ENCODE measurements at regions not wholly inside any gene's neighbourhood (a gene's known extent, or its start where the extent isn't known, plus 50 kb on each side); places are given as distances from the start of the nearest gene placed in this dataset.

GRCh38 chr9:615756-616155 lies 225.7 kb upstream of the DMRT1 start:
- DNase-seq = no peak
- Histone ChIP-seq H3K27ac (ENCODE audit: low read depth in 2 of 2, low read length in 1 of 2) (no peak overlapping the region), H3K4me1 (ENCODE audit: control insufficient read depth in 1 of 2, insufficient read depth in 2 of 2, low read depth in 1 of 2, low read length in 1 of 2) (no peaks in the 10 kb centered on the region), H3K36me3 (replicated peaks in 1 of 2; ENCODE audit: control insufficient read depth in 1 of 2, insufficient read depth in 2 of 2, low read length in 1 of 2) (no peaks in the 10 kb centered on the region), H3K4me3 (ENCODE audit: low read depth in 2 of 2, low read length in 1 of 2) (no peak overlapping the region), H3K4me2 (no peak overlapping the region), H3K9me3 (no peaks in the 10 kb centered on the region), H3K79me2 (ENCODE audit: insufficient read depth) (no peaks in the 10 kb centered on the region), H3K27me3 (ENCODE audit: insufficient read depth) (peaks cover 50% of the 10 kb centered on the region; the same call in 1 of the 2 replicates), H3K9ac (no peak overlapping the region), H3F3A (replicated peaks; ENCODE audit: insufficient read depth) (no peaks in the 10 kb centered on the region), H4K20me1 (ENCODE audit: insufficient read depth) (no peaks in the 10 kb centered on the region), H2AFZ (ENCODE audit: low read depth) (no peak overlapping the region), H3K9me2 (no peaks in the 10 kb centered on the region)
- ChIA-PET POLR2A (no interaction called here), CTCF (no interaction called here)
- TF ChIP-seq SIN3A (IDR thresholded peaks at IDR 0.05; ENCODE audit: borderline replicate concordance, low read depth, low read length) = no peak
- TF ChIP-seq FOXM1 (IDR thresholded peaks at IDR 0.05; ENCODE audit: low read depth) = no peak
- no peak for TF ChIP-seq GATA2 (CRISPR knock-in tag; IDR thresholded peaks at IDR 0.05)
- TF ChIP-seq USF1 (IDR thresholded peaks at IDR 0.05; ENCODE audit: borderline replicate concordance, low read depth) = no peak
- no peak for TF ChIP-seq NFIC (IDR thresholded peaks at IDR 0.05; ENCODE audit: borderline replicate concordance)
- TF ChIP-seq TCF12 (IDR thresholded peaks at IDR 0.05) = no peak
- 12% methylated on average over 3 of the region's 3 CpGs for WGBS (ENCODE audit: low lambda C conversion rate)

GRCh38 chr9:616694-617093 lies 224.8 kb upstream of the DMRT1 start:
- Histone ChIP-seq H3K9me3 (no peaks in the 10 kb centered on the region), H4K20me1 (ENCODE audit: insufficient read depth) (no peaks in the 10 kb centered on the region), H3K4me1 (ENCODE audit: control insufficient read depth in 1 of 2, insufficient read depth in 2 of 2, low read depth in 1 of 2, low read length in 1 of 2) (no peaks in the 10 kb centered on the region), H3K4me3 (ENCODE audit: low read depth in 2 of 2, low read length in 1 of 2) (no peak overlapping the region), H2AFZ (ENCODE audit: low read depth) (no peak overlapping the region), H3K9me2 (no peaks in the 10 kb centered on the region), H3K36me3 (replicated peaks in 1 of 2; ENCODE audit: control insufficient read depth in 1 of 2, insufficient read depth in 2 of 2, low read length in 1 of 2) (no peaks in the 10 kb centered on the region), H3K27ac (ENCODE audit: low read depth in 2 of 2, low read length in 1 of 2) (no peak overlapping the region), H3K27me3 (ENCODE audit: insufficient read depth) (peaks cover 45% of the 10 kb centered on the region), H3K4me2 (no peak overlapping the region), H3K9ac (no peak overlapping the region), H3K79me2 (ENCODE audit: insufficient read depth) (no peaks in the 10 kb centered on the region), H3F3A (replicated peaks; ENCODE audit: insufficient read depth) (no peaks in the 10 kb centered on the region)
- 11% methylated on average over 4 of the region's 4 CpGs for WGBS (ENCODE audit: low lambda C conversion rate)
- no peak for TF ChIP-seq PBX3 (IDR thresholded peaks at IDR 0.05)
- no peak for TF ChIP-seq NRF1 (IDR thresholded peaks at IDR 0.05; ENCODE audit: low read depth, low read length)
- POLR2A ChIA-PET = no interaction called here
- CTCF ChIA-PET = no interaction called here
- DNase-seq = no peak

- no peaks in the 10 kb centered on the region for H3K79me2 ChIP-seq (ENCODE audit: insufficient read depth)
- POLR2A ChIA-PET = no interaction called here
- CTCF ChIA-PET = no interaction called here
- H3K27me3 ChIP-seq (ENCODE audit: insufficient read depth) = peaks cover 49% of the 10 kb centered on the region
- no peak for DNase-seq
- H3K9me3 ChIP-seq = no peaks in the 10 kb centered on the region
- no peaks in the 10 kb centered on the region for H3K4me1 ChIP-seq (ENCODE audit: control insufficient read depth in 1 of 2, insufficient read depth in 2 of 2, low read depth in 1 of 2, low read length in 1 of 2)
- H3K4me2 ChIP-seq = no peak overlapping the region
- no peaks in the 10 kb centered on the region for H4K20me1 ChIP-seq (ENCODE audit: insufficient read depth)
- no peaks in the 10 kb centered on the region for H3K36me3 ChIP-seq (replicated peaks in 1 of 2; ENCODE audit: control insufficient read depth in 1 of 2, insufficient read depth in 2 of 2, low read length in 1 of 2)
- no peaks in the 10 kb centered on the region for H3F3A ChIP-seq (replicated peaks; ENCODE audit: insufficient read depth)
- no peaks in the 10 kb centered on the region for H3K9me2 ChIP-seq
- no peak overlapping the region for H3K27ac ChIP-seq (ENCODE audit: low read depth in 2 of 2, low read length in 1 of 2)
- H3K9ac ChIP-seq = no peak overlapping the region
- no peak overlapping the region for H3K4me3 ChIP-seq (ENCODE audit: low read depth in 2 of 2, low read length in 1 of 2)
- TF ChIP-seq SIN3A (IDR thresholded peaks at IDR 0.05; ENCODE audit: borderline replicate concordance, low read depth, low read length) (no peak), FOSL2 (IDR thresholded peaks at IDR 0.05; ENCODE audit: borderline replicate concordance, low read depth) (no peak), JUND (IDR thresholded peaks at IDR 0.05) (no peak), RXRA (IDR thresholded peaks at IDR 0.05; ENCODE audit: borderline replicate concordance, low read depth) (no peak), NFIC (IDR thresholded peaks at IDR 0.05; ENCODE audit: borderline replicate concordance) (no peak), GATA2 (CRISPR knock-in tag; IDR thresholded peaks at IDR 0.05) (no peak), IRF3 (IDR thresholded peaks at IDR 0.05; ENCODE audit: low read depth, low read length) (no peak), TEAD4 (IDR thresholded peaks at IDR 0.05; ENCODE audit: borderline replicate concordance, insufficient read depth) (no peak), ELF1 (IDR thresholded peaks at IDR 0.05) (no peak), FOXJ3 (CRISPR knock-in tag; IDR thresholded peaks at IDR 0.05) (no peak), POLR2AphosphoS5 (IDR thresholded peaks at IDR 0.05; ENCODE audit: low read depth, low read length) (no peak), FOXM1 (IDR thresholded peaks at IDR 0.05; ENCODE audit: low read depth) (no peak)
- H2AFZ ChIP-seq (ENCODE audit: low read depth) = no peak overlapping the region
- 13% methylated on average over 7 of the region's 7 CpGs for WGBS (ENCODE audit: low lambda C conversion rate)
Observed at GRCh38 chr9:617445-618085, 223.9 kb upstream of the DMRT1 start.

All from SK-N-SH (cell line).